Loucy (cell line): ENCODE measurements at regions not wholly inside any gene's neighbourhood (a gene's known extent, or its start where the extent isn't known, plus 50 kb on each side); places are given as distances from the start of the nearest gene placed in this dataset.

ENCODE experiments used
- H2AFZ ChIP-seq: fragments of 200-600 bp; sonication (generic); 2 replicates; pipeline ENCODE4 v1.6.0; 2016; ENCODE audit warnings: antibody characterized with exemption, mild to moderate bottlenecking, low read length, moderate library complexity
- H3F3A ChIP-seq: fragments of 200-600 bp; 2 replicates; pipeline ENCODE4 v1.6.0; 2016; ENCODE audit warnings: antibody characterized with exemption, low read depth, mild to moderate bottlenecking
- H3K27me3 ChIP-seq: fragments of 200-600 bp; sonication (generic); 2 replicates; pipeline ENCODE4 v1.6.1; 2014; ENCODE audit warnings: low read length, mild to moderate bottlenecking; ENCODE audit not compliant: insufficient read depth, poor library complexity, severe bottlenecking
- H3K36me3 ChIP-seq: fragments of 200-600 bp; sonication (generic); 2 replicates; pipeline ENCODE4 v1.6.1; 2016; ENCODE audit warnings: low read length; ENCODE audit not compliant: insufficient read depth
- H3K4me1 ChIP-seq: fragments of 200-600 bp; sonication (generic); 2 replicates; pipeline ENCODE4 v1.5.1; 2014; ENCODE audit warnings: low read length, mild to moderate bottlenecking; ENCODE audit not compliant: insufficient read depth, poor library complexity, severe bottlenecking
- H3K4me2 ChIP-seq: fragments of 200-600 bp; sonication (generic); 2 replicates; pipeline ENCODE4 v1.6.0; 2014; ENCODE audit warnings: antibody characterized with exemption, low read length, low read depth, mild to moderate bottlenecking; ENCODE audit not compliant: poor library complexity, severe bottlenecking
- H3K4me3 ChIP-seq: fragments of 200-600 bp; sonication (generic); 2 replicates; pipeline ENCODE4 v1.5.1; 2014; ENCODE audit warnings: low read length, mild to moderate bottlenecking, mixed read lengths; ENCODE audit not compliant: poor library complexity, severe bottlenecking
- H3K79me2 ChIP-seq: fragments of 200-600 bp; sonication (generic); 2 replicates; pipeline ENCODE4 v1.6.1; 2014; ENCODE audit warnings: low read length; ENCODE audit not compliant: insufficient read depth
- H3K9ac ChIP-seq: fragments of 200-600 bp; sonication (generic); 2 replicates; pipeline ENCODE4 v1.6.0; 2014; ENCODE audit warnings: mild to moderate bottlenecking, low read depth, low read length, moderate library complexity; ENCODE audit not compliant: poor library complexity, severe bottlenecking
- H3K9me2 ChIP-seq: fragments of 200-600 bp; sonication (generic); replicated peaks from 2 replicates; pipeline ENCODE4 v1.6.1; 2016; ENCODE audit warnings: low read depth, low read length, mixed read lengths
- H3K9me3 ChIP-seq: fragments of 200-600 bp; sonication (generic); 2 replicates; pipeline ENCODE4 v1.6.1; 2014; ENCODE audit warnings: mild to moderate bottlenecking, antibody characterized with exemption, low read length, low read depth; ENCODE audit not compliant: insufficient read depth
- H4K20me1 ChIP-seq: fragments of 200-600 bp; sonication (generic); 2 replicates; pipeline ENCODE4 v1.6.0; 2014; ENCODE audit warnings: antibody characterized with exemption, low read length, mild to moderate bottlenecking; ENCODE audit not compliant: insufficient read depth, poor library complexity, severe bottlenecking
- CTCF ChIP-seq: fragments of 200-600 bp; sonication (generic); conservative IDR thresholded peaks from 2 replicates; pipeline ENCODE4 v1.5.1; 2014; ENCODE audit warnings: mild to moderate bottlenecking, antibody characterized with exemption, low read length
- EZH2phosphoT487 ChIP-seq: fragments of 200-600 bp; IDR thresholded peaks from 2 replicates; pipeline ENCODE4 v1.6.1; 2018; ENCODE audit warnings: antibody characterized with exemption, mild to moderate bottlenecking, moderate library complexity, borderline replicate concordance

DNA sequence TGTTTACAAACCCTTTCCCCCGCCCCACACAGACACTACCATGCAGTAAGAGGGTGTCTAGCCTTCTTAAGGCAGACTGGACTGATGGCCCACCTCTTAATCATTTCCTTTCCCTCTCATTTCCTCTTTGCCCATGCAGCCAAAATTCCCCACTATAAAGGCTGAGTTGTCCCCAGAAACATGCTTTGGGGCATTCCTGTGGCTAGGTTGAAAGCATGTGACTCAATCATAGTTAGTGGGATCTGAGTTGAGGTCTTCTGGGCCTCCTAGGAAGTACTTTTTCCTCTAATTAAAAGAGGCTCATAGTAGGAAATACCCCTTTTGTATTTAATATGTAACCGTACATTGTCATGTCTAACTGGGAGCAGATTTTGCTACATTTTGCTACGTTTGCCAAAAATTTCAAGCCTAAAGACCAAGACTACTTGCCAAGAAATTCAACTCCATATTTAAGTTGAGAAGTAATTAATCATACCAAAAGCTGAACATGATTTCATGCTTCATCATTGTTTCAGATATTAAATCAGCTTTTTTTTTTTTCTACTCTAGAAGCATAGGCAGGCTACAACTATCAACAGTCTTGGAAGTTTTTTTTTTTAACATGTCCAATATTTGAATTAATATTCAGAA lies 174.7 kb downstream of the ADGRL4 start:
- Histone ChIP-seq H3K9me2 (no peaks in the 10 kb centered on the region), H4K20me1 (no peaks in the 10 kb centered on the region), H3F3A (no peaks in the 10 kb centered on the region), H3K4me2 (no peak overlapping the region), H2AFZ (no peak overlapping the region), H3K27me3 (no peaks in the 10 kb centered on the region), H3K9ac (no peak overlapping the region), H3K79me2 (no peaks in the 10 kb centered on the region), H3K9me3 (no peaks in the 10 kb centered on the region), H3K4me1 (peaks cover under 1% of the 10 kb centered on the region), H3K4me3 (no peak overlapping the region), H3K36me3 (no peaks in the 10 kb centered on the region)
- no peak for TF ChIP-seq EZH2phosphoT487
- no peak for TF ChIP-seq CTCF

DNA sequence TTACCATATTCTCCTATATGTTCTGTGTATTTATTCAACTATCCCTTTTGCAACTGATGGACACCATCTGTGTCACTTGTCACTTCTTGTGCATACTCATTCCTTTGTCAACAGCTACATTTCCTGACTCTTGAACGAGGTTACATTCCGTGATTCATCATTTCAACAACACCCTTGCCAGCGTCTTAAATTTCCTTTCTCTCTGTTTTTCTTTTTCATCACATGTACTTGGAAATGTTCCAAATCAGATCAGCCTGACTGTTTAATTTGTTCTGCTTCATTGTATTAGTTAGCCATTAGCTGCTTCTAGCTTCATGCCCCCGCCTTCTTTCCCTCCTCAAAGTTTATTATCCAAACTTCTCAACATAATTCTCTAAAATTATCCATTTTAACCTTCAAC lies 173.0 kb downstream of the ADGRL4 start:
- H3K27me3 ChIP-seq: no peaks in the 10 kb centered on the region
- H3K9me3 ChIP-seq: no peaks in the 10 kb centered on the region
- no peaks in the 10 kb centered on the region for H3K9me2 ChIP-seq
- H2AFZ ChIP-seq: no peak overlapping the region
- H3K9ac ChIP-seq: no peak overlapping the region
- H3K4me3 ChIP-seq: no peak overlapping the region
- H3K4me1 ChIP-seq: peaks cover 4% of the 10 kb centered on the region
- no peaks in the 10 kb centered on the region for H4K20me1 ChIP-seq
- H3K79me2 ChIP-seq: no peaks in the 10 kb centered on the region
- TF ChIP-seq EZH2phosphoT487 (no peak), CTCF (no peak)
- H3F3A ChIP-seq: no peaks in the 10 kb centered on the region
- no peaks in the 10 kb centered on the region for H3K36me3 ChIP-seq
- no peak overlapping the region for H3K4me2 ChIP-seq

DNA sequence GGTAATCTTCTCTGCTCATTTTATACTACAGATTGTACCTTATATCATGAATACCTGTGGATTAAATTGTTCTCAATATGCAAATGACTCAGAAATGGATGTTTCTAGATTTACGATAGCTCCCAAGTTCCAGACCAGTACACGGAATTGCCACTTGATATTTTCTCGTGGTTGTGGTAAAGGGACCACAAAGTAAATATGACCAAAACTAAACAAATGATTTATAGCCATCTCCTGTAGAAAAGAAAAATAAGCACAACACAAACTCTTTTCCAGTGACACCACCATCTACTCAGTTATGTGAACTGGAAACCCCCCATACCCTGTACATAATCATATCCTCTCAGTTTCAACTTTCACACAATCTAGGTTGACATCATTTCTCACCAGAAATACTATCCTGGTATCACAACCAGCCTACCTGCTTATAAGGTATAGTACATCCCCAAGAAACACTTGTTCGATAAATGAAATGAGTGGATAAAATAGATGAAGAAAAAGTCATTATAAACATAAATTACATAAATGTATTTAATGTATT lies 172.3 kb downstream of the ADGRL4 start:
- Histone ChIP-seq H4K20me1 (no peaks in the 10 kb centered on the region), H3K9me2 (no peaks in the 10 kb centered on the region), H3F3A (no peaks in the 10 kb centered on the region), H2AFZ (no peak overlapping the region), H3K9me3 (no peaks in the 10 kb centered on the region), H3K4me3 (no peak overlapping the region), H3K27me3 (no peaks in the 10 kb centered on the region), H3K36me3 (no peaks in the 10 kb centered on the region), H3K4me1 (peaks cover 4% of the 10 kb centered on the region), H3K4me2 (no peak overlapping the region), H3K79me2 (no peaks in the 10 kb centered on the region), H3K9ac (no peak overlapping the region)
- TF ChIP-seq EZH2phosphoT487 (no peak), CTCF (no peak)
